H1 (cell line): ENCODE measurements at regions not wholly inside any gene's neighbourhood (a gene's known extent, or its start where the extent isn't known, plus 50 kb on each side); places are given as distances from the start of the nearest gene placed in this dataset.

Experiments
- CEBPB ChIP-seq: IDR thresholded peaks from 2 replicates; pipeline ENCODE4 v1.6.1; 2012; ENCODE audit warnings: low read depth, low read length
- JUND ChIP-seq: IDR thresholded peaks from 2 replicates; pipeline ENCODE4 v1.6.1; 2011; ENCODE audit warnings: mild to moderate bottlenecking, improper control_type of control experiment, low read length
- RFX5 ChIP-seq: IDR thresholded peaks from 2 replicates; pipeline ENCODE4 v1.6.1; 2011; ENCODE audit warnings: low read depth, low read length, improper control_type of control experiment, borderline replicate concordance
- RXRA ChIP-seq: IDR thresholded peaks from 2 replicates; pipeline ENCODE4 v1.6.1; 2011; ENCODE audit warnings: low read depth, mild to moderate bottlenecking, low read length, moderate library complexity; ENCODE audit not compliant: insufficient read depth
- SIN3A ChIP-seq, 2 experiments: IDR thresholded peaks in 1 of 2; conservative IDR thresholded peaks in 1 of 2; 2 replicates each; pipeline ENCODE4 v1.6.1; 2011 to 2012; ENCODE audit warnings: low read length in 2 of 2, improper control_type of control experiment in 1 of 2, low read depth in 1 of 2, mild to moderate bottlenecking in 1 of 2
- TF ChIP-seq, protein P1 (sequence below), 3 experiments: IDR thresholded peaks; 1 replicate in 2 of 3; 2 replicates in 1 of 3; pipeline versions ENCODE4 v1.5.1 to v1.6.1; 2011; ENCODE audit warnings: low read length in 3 of 3, mild to moderate bottlenecking in 3 of 3, inconsistent platforms in 2 of 3, low read depth in 1 of 3, moderate library complexity in 1 of 3; ENCODE audit not compliant: insufficient read depth in 1 of 3; ENCODE audit errors: control extremely low read depth in 1 of 3
- TF ChIP-seq, protein P2 (sequence below): IDR thresholded peaks from 2 replicates; pipeline ENCODE4 v1.6.1; 2011; ENCODE audit warnings: low read depth, mild to moderate bottlenecking, low read length; ENCODE audit not compliant: insufficient read depth

- TF ChIP-seq RXRA (no peak), RFX5 (no peak), SIN3A (conservative IDR thresholded peaks at IDR 0.05 in 1 of 2, IDR thresholded peaks at IDR 0.05 in 1 of 2; ENCODE audit: low read depth in 1 of 2, low read length in 2 of 2) (no peak), JUND (no peak), CEBPB (no peak)
- TF ChIP-seq, protein P1, sequence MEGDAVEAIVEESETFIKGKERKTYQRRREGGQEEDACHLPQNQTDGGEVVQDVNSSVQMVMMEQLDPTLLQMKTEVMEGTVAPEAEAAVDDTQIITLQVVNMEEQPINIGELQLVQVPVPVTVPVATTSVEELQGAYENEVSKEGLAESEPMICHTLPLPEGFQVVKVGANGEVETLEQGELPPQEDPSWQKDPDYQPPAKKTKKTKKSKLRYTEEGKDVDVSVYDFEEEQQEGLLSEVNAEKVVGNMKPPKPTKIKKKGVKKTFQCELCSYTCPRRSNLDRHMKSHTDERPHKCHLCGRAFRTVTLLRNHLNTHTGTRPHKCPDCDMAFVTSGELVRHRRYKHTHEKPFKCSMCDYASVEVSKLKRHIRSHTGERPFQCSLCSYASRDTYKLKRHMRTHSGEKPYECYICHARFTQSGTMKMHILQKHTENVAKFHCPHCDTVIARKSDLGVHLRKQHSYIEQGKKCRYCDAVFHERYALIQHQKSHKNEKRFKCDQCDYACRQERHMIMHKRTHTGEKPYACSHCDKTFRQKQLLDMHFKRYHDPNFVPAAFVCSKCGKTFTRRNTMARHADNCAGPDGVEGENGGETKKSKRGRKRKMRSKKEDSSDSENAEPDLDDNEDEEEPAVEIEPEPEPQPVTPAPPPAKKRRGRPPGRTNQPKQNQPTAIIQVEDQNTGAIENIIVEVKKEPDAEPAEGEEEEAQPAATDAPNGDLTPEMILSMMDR (IDR thresholded peaks at IDR 0.05; ENCODE audit: control extremely low read depth in 1 of 3, insufficient read depth in 1 of 3, low read depth in 1 of 3, low read length in 3 of 3), result no peak
- TF ChIP-seq, protein P2, sequence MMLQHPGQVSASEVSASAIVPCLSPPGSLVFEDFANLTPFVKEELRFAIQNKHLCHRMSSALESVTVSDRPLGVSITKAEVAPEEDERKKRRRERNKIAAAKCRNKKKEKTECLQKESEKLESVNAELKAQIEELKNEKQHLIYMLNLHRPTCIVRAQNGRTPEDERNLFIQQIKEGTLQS, result no peak
Observed at GRCh38 chr14:37834275-37834674, 238.8 kb downstream of the TTC6 start.
